ENCODE measurements at regions not wholly inside any gene's neighbourhood (a gene's known extent, or its start where the extent isn't known, plus 50 kb on each side); places are given as distances from the start of the nearest gene placed in this dataset.
"Not testable (repeated sequence)": the region's sequence is repeated elsewhere in the genome, so short reads cannot be mapped to it uniquely, and the experiment has no call there.

- no peak for DNase-seq
Observed at GRCh38 chr17:77087650-77088454, 52.9 kb upstream of the SEC14L1 start.

- DNase-seq: peak; percentile 95
Observed at GRCh38 chr17:77088455-77089123, 52.2 kb upstream of the SEC14L1 start.

- peak; percentile 33 for DNase-seq
Observed at GRCh38 chr17:77089124-77089490, 51.7 kb upstream of the SEC14L1 start.

- not testable (repeated sequence) for DNase-seq
Observed at GRCh38 chr17:77089949-77090348, 50.8 kb upstream of the SEC14L1 start.

GRCh38 chr17:77090476-77090875 lies 50.3 kb upstream of the SEC14L1 start:
- no peak for DNase-seq
